GM23338 (cell line): ENCODE measurements at regions not wholly inside any gene's neighbourhood (a gene's known extent, or its start where the extent isn't known, plus 50 kb on each side); places are given as distances from the start of the nearest gene placed in this dataset.

ENCODE experiments used
- ATAC-seq: fragments of 200-7000 bp; cut with Tn5 transposase; 3 replicates; pipeline ENCODE4 v1.9.1; 2020
- DNase-seq: peaks from one replicate; pipeline ENCODE4 v3.0.0-alpha.2; 2015; ENCODE audit warnings: low spot score
- H2AFZ ChIP-seq: fragments of 200-600 bp; sonication (generic); 2 replicates; pipeline ENCODE4 v1.8.0; 2016; ENCODE audit warnings: antibody characterized with exemption, mild to moderate bottlenecking, moderate library complexity
- H3F3A ChIP-seq: fragments of 200-600 bp; sonication (generic); replicated peaks from 2 replicates; pipeline ENCODE4 v1.8.0; 2017; ENCODE audit warnings: antibody characterized with exemption, mixed run types, low read depth
- H3K27ac ChIP-seq: fragments of 200-600 bp; sonication (generic); 2 replicates; pipeline ENCODE4 v1.6.1; 2016; ENCODE audit warnings: low read depth
- H3K27me3 ChIP-seq: fragments of 200-600 bp; sonication (generic); 2 replicates; pipeline ENCODE4 v1.8.0; 2016; ENCODE audit warnings: mild to moderate bottlenecking, mixed run types, moderate library complexity; ENCODE audit not compliant: insufficient read depth
- H3K36me3 ChIP-seq: fragments of 200-600 bp; sonication (generic); 2 replicates; pipeline ENCODE4 v1.8.0; 2016; ENCODE audit warnings: mild to moderate bottlenecking; ENCODE audit not compliant: insufficient read depth
- H3K4me1 ChIP-seq: fragments of 200-600 bp; sonication (generic); 2 replicates; pipeline ENCODE4 v1.8.0; 2016; ENCODE audit warnings: mild to moderate bottlenecking, moderate library complexity; ENCODE audit not compliant: insufficient read depth
- H3K4me2 ChIP-seq: fragments of 200-600 bp; sonication (generic); 2 replicates; pipeline ENCODE4 v1.7.1; 2017; ENCODE audit warnings: mixed run types
- H3K4me3 ChIP-seq: fragments of 200-600 bp; sonication (generic); 2 replicates; pipeline ENCODE4 v1.6.1; 2016; ENCODE audit warnings: mixed run types
- H3K79me2 ChIP-seq: fragments of 200-600 bp; sonication (generic); replicated peaks from 2 replicates; pipeline ENCODE4 v1.8.0; 2017; ENCODE audit warnings: mild to moderate bottlenecking; ENCODE audit not compliant: insufficient read depth
- H3K9me2 ChIP-seq: fragments of 200-600 bp; sonication (generic); 2 replicates; pipeline ENCODE4 v1.8.0; 2017; ENCODE audit not compliant: insufficient read depth
- H4K20me1 ChIP-seq: fragments of 200-600 bp; sonication (generic); replicated peaks from 2 replicates; pipeline ENCODE4 v1.8.0; 2017; ENCODE audit warnings: mild to moderate bottlenecking; ENCODE audit not compliant: insufficient read depth
- H3K27ac Mint-ChIP-seq: 2 replicates; pipeline ENCODE4 v1.8.0; 2020; ENCODE audit warnings: inconsistent platforms, mild to moderate bottlenecking, moderate library complexity, mixed read lengths
- H3K27me3 Mint-ChIP-seq: 3 replicates; pipeline ENCODE4 v1.8.0; 2022; ENCODE audit warnings: low read depth, mild to moderate bottlenecking, moderate library complexity, mixed read lengths, inconsistent platforms; ENCODE audit not compliant: insufficient read depth, poor library complexity
- H3K36me3 Mint-ChIP-seq: 3 replicates; pipeline ENCODE4 v1.8.0; 2021; ENCODE audit warnings: low read depth, mild to moderate bottlenecking, inconsistent platforms, moderate library complexity, mixed read lengths
- H3K4me1 Mint-ChIP-seq: 3 replicates; pipeline ENCODE4 v1.8.0; 2020; ENCODE audit warnings: mild to moderate bottlenecking, inconsistent platforms, mixed read lengths
- H3K4me3 Mint-ChIP-seq: 3 replicates; pipeline ENCODE4 v1.8.0; 2021; ENCODE audit warnings: moderate library complexity, mild to moderate bottlenecking, inconsistent platforms, mixed read lengths
- H3K9me3 Mint-ChIP-seq: 3 replicates; pipeline ENCODE4 v1.8.0; 2020; ENCODE audit warnings: moderate library complexity, mild to moderate bottlenecking, inconsistent platforms, mixed read lengths
- CREB1 ChIP-seq: fragments of 250-450 bp; sonication (Bioruptor Pico); IDR thresholded peaks from 2 replicates; pipeline ENCODE4 v1.5.0; 2020; ENCODE audit warnings: low read depth, mild to moderate bottlenecking, moderate library complexity
- EZH2phosphoT487 ChIP-seq: fragments of 200-600 bp; sonication (generic); IDR thresholded peaks from one replicate; pipeline ENCODE4 v1.8.1; 2018; ENCODE audit warnings: antibody characterized with exemption; ENCODE audit not compliant: unreplicated experiment
- JUNB ChIP-seq: IDR thresholded peaks from one replicate; pipeline ENCODE4 v1.6.1; 2016; ENCODE audit warnings: antibody characterized with exemption; ENCODE audit not compliant: unreplicated experiment
- NANOG ChIP-seq: IDR thresholded peaks from 2 replicates; pipeline ENCODE4 v1.6.1; 2016; ENCODE audit warnings: antibody characterized with exemption, borderline replicate concordance
- REST ChIP-seq: IDR thresholded peaks from one replicate; pipeline ENCODE4 v1.6.1; 2018; ENCODE audit warnings: antibody characterized with exemption; ENCODE audit not compliant: unreplicated experiment
- ZNF462 ChIP-seq: fragments of 250-450 bp; sonication (Bioruptor Pico); IDR thresholded peaks from 2 replicates; pipeline ENCODE4 v1.5.0; 2020; ENCODE audit warnings: mild to moderate bottlenecking, moderate library complexity

GRCh38 chr4:123470640-123471039 is 74.0 kb downstream of the SPRY1 start:
- H3K27me3 ChIP-seq: no peaks in the 10 kb centered on the region
- no peaks in the 10 kb centered on the region for H3K4me1 ChIP-seq
- no peak for DNase-seq
- Mint-ChIP-seq H3K4me1 (peaks cover 7% of the 10 kb centered on the region), H3K4me3 (no peak overlapping the region), H3K36me3 (no peaks in the 10 kb centered on the region; the same call in 2 of the 3 replicates), H3K9me3 (no peaks in the 10 kb centered on the region), H3K27ac (no peak overlapping the region), H3K27me3 (no peaks in the 10 kb centered on the region)
- H3K79me2 ChIP-seq: no peaks in the 10 kb centered on the region
- H3K27ac ChIP-seq: no peak overlapping the region
- TF ChIP-seq EZH2phosphoT487: no peak
- ATAC-seq: no peak
- no peaks in the 10 kb centered on the region for H4K20me1 ChIP-seq
- H3K4me2 ChIP-seq: no peak overlapping the region
- H2AFZ ChIP-seq: no peak overlapping the region
- H3K9me2 ChIP-seq: no peaks in the 10 kb centered on the region; the same call in 1 of the 2 replicates
- H3K36me3 ChIP-seq: no peaks in the 10 kb centered on the region
- H3F3A ChIP-seq: no peaks in the 10 kb centered on the region
- H3K4me3 ChIP-seq: no peak overlapping the region

GRCh38 chr4:123471655-123472369 is 75.2 kb downstream of the SPRY1 start:
- DNase-seq (no peak), ATAC-seq (no peak)
- no peak for TF ChIP-seq CREB1 (CRISPR knock-in tag)
- TF ChIP-seq NANOG: no peak
- TF ChIP-seq JUNB: no peak
- TF ChIP-seq REST: no peak
- TF ChIP-seq ZNF462: no peak
- Histone ChIP-seq H3K27ac (no peak overlapping the region), H3F3A (no peaks in the 10 kb centered on the region), H3K36me3 (no peaks in the 10 kb centered on the region), H4K20me1 (no peaks in the 10 kb centered on the region), H3K4me1 (no peaks in the 10 kb centered on the region), H3K27me3 (no peaks in the 10 kb centered on the region), H3K79me2 (no peaks in the 10 kb centered on the region), H2AFZ (no peak overlapping the region), H3K9me2 (no peaks in the 10 kb centered on the region; the same call in 1 of the 2 replicates), H3K4me2 (no peak overlapping the region), H3K4me3 (no peak overlapping the region)
- Mint-ChIP-seq H3K4me3 (no peak overlapping the region), H3K4me1 (no peaks in the 10 kb centered on the region), H3K36me3 (no peaks in the 10 kb centered on the region), H3K27ac (no peak overlapping the region), H3K9me3 (no peaks in the 10 kb centered on the region), H3K27me3 (no peaks in the 10 kb centered on the region)
